HepG2 (cell line): ENCODE measurements at regions not wholly inside any gene's neighbourhood (a gene's known extent, or its start where the extent isn't known, plus 50 kb on each side); places are given as distances from the start of the nearest gene placed in this dataset.
A peak's percentile ranks its signal among the peaks of the same experiment; 100 is the strongest.

Experiments used
- ATAC-seq: fragments of 200-7000 bp; cut with Tn5 transposase; 3 replicates; pipeline ENCODE4 v1.9.1; 2020; ENCODE audit warnings: mild to moderate bottlenecking, moderate library complexity
- BruUV-seq: library from RNA; stranded (reverse); fragments of 400-500 nt; replicated peaks from 2 replicates; lab custom pipeline; 2021; lab: Mats Ljungman, UMichigan
- CTCF ChIA-PET: fragments of 300-600 bp; formaldehyde crosslinking; extraction: SDS; loops from one replicate; lab custom pipeline; 2021; ENCODE audit warnings: low total read pairs, inconsistent platforms, low intra/inter-chr PET ratio; lab: Yijun Ruan, JAX
- POLR2A ChIA-PET: fragments of 350-600 bp; sonication (Branson Sonifier 250); formaldehyde crosslinking; loops from one replicate; lab custom pipeline; 2020; ENCODE audit warnings: antibody characterized with exemption, inconsistent platforms; lab: Yijun Ruan, JAX
- DNase-seq: peaks from one replicate; pipeline ENCODE4 v3.0.0-alpha.2; 2015; ENCODE audit warnings: low spot score
- FAIRE-seq: peaks from 3 replicates; lab custom pipeline; 2011; peaks lifted over from hg19 to GRCh38; lab: Jason Lieb, UNC
- H2AFZ ChIP-seq: one replicate; pipeline ENCODE4 v1.6.1; 2011; ENCODE audit warnings: low read length, inconsistent platforms
- H3K27ac ChIP-seq: fragments of 300-600 bp; 3 replicates; pipeline ENCODE4 v1.8.0; 2011; ENCODE audit warnings: mixed run types, mild to moderate bottlenecking, mixed read lengths, low read length, inconsistent platforms; ENCODE audit not compliant: insufficient read depth; ENCODE audit errors: extremely low read length
- H3K27me3 ChIP-seq, 2 experiments: fragments of 200-600 bp in 1 of 2; 2 replicates in 1 of 2; 3 replicates in 1 of 2; pipeline versions ENCODE4 v1.6.0 to v1.8.0; 2011; ENCODE audit warnings: low read length in 2 of 2, mild to moderate bottlenecking in 2 of 2, moderate library complexity in 2 of 2, inconsistent platforms in 1 of 2; ENCODE audit not compliant: insufficient read depth in 2 of 2, control insufficient read depth in 1 of 2
- H3K36me3 ChIP-seq, 2 experiments: fragments of 200-600 bp in 1 of 2; replicated peaks in 1 of 2; 2 replicates in 1 of 2; 3 replicates in 1 of 2; pipeline versions ENCODE4 v1.5.1 to v1.8.0; 2011; ENCODE audit warnings: low read length in 2 of 2, inconsistent platforms in 1 of 2; ENCODE audit not compliant: insufficient read depth in 2 of 2, control insufficient read depth in 1 of 2
- H3K4me1 ChIP-seq: 2 replicates; pipeline ENCODE4 v1.5.1; 2012; ENCODE audit warnings: low read length, inconsistent platforms; ENCODE audit not compliant: insufficient read depth
- H3K4me2 ChIP-seq: 2 replicates; pipeline ENCODE4 v1.6.0; 2011; ENCODE audit warnings: low read depth, low read length, inconsistent platforms
- H3K4me3 ChIP-seq, 3 experiments: fragments of 200-600 bp in 1 of 3; sonication (generic), shearing (Covaris generic) in 1 of 3; replicated peaks in 1 of 3; 2 replicates each; pipeline ENCODE4 v1.5.1; 2011 to 2016; ENCODE audit warnings: low read length in 3 of 3, inconsistent platforms in 2 of 3, low read depth in 2 of 3, mild to moderate bottlenecking in 2 of 3, control low read depth in 1 of 3, mixed read lengths in 1 of 3; ENCODE audit not compliant: insufficient read depth in 1 of 3
- H3K79me2 ChIP-seq: one replicate; pipeline ENCODE4 v1.6.1; 2011; ENCODE audit warnings: low read length, inconsistent platforms; ENCODE audit not compliant: insufficient read depth
- H3K9ac ChIP-seq: 2 replicates; pipeline ENCODE4 v1.6.0; 2011; ENCODE audit warnings: mild to moderate bottlenecking, low read depth, low read length, inconsistent platforms; ENCODE audit not compliant: insufficient read depth
- H3K9me3 ChIP-seq: 2 replicates; pipeline ENCODE4 v1.5.1; 2012; ENCODE audit warnings: mild to moderate bottlenecking, low read length
- H4K20me1 ChIP-seq: 2 replicates; pipeline ENCODE4 v1.6.0; 2011; ENCODE audit warnings: inconsistent platforms, mild to moderate bottlenecking, low read length, moderate library complexity; ENCODE audit not compliant: insufficient read depth
- ASH2L ChIP-seq: fragments of 300-600, 200-600 bp; sonication (generic); IDR thresholded peaks from 2 replicates; pipeline ENCODE4 v1.7.0; 2017; ENCODE audit warnings: low read depth, mild to moderate bottlenecking, moderate library complexity, mixed read lengths, low read length; ENCODE audit not compliant: insufficient read length
- BCL3 ChIP-seq: sonication (generic); formaldehyde crosslinking; IDR thresholded peaks from 2 replicates; pipeline ENCODE4 v1.5.1; 2020; ENCODE audit warnings: mild to moderate bottlenecking, missing genetic modification reagents, moderate library complexity
- BRF2 ChIP-seq: sonication (generic); formaldehyde crosslinking; IDR thresholded peaks from 2 replicates; pipeline ENCODE4 v1.8.1; 2022; ENCODE audit warnings: mild to moderate bottlenecking, missing genetic modification reagents
- CBX5 ChIP-seq: sonication (generic); formaldehyde crosslinking; IDR thresholded peaks from 2 replicates; pipeline ENCODE4 v1.4.0; 2020; ENCODE audit warnings: missing genetic modification reagents, borderline replicate concordance
- ERF ChIP-seq: IDR thresholded peaks from 2 replicates; pipeline ENCODE4 v1.6.1; 2018; ENCODE audit warnings: missing biosample characterization, missing genetic modification reagents
- HNRNPH1 ChIP-seq: fragments of 200-400 bp; formaldehyde crosslinking; optimal IDR thresholded peaks from 2 replicates; pipeline ENCODE3; 2017; ENCODE audit warnings: mild to moderate bottlenecking, low read depth, low read length
- HOXA5 ChIP-seq: sonication (generic); formaldehyde crosslinking; IDR thresholded peaks from 2 replicates; pipeline ENCODE4 v1.4.0; 2020; ENCODE audit warnings: missing genetic modification reagents
- IRF9 ChIP-seq: sonication (generic); formaldehyde crosslinking; IDR thresholded peaks from 2 replicates; pipeline ENCODE4 v1.8.0; 2022; ENCODE audit warnings: missing genetic modification reagents, mild to moderate bottlenecking, borderline replicate concordance
- KDM6A ChIP-seq: IDR thresholded peaks from 2 replicates; pipeline ENCODE4 v1.6.1; 2016; ENCODE audit warnings: low read depth
- MAFF ChIP-seq: IDR thresholded peaks from 2 replicates; pipeline ENCODE4 v1.6.1; 2011; ENCODE audit warnings: low read depth, low read length, improper control_type of control experiment
- MAFK ChIP-seq, 2 experiments: IDR thresholded peaks in 1 of 2; conservative IDR thresholded peaks in 1 of 2; 2 replicates each; pipeline ENCODE4 v1.6.1; 2011; ENCODE audit warnings: improper control_type of control experiment in 2 of 2, low read length in 2 of 2
- SCMH1 ChIP-seq: sonication (generic); formaldehyde crosslinking; IDR thresholded peaks from 2 replicates; pipeline ENCODE4 v1.9.0; 2021; ENCODE audit warnings: missing genetic modification reagents, mild to moderate bottlenecking, borderline replicate concordance
- WIZ ChIP-seq: sonication (generic); formaldehyde crosslinking; IDR thresholded peaks from 2 replicates; pipeline ENCODE4 v1.5.1; 2020; ENCODE audit warnings: mild to moderate bottlenecking, missing genetic modification reagents
- ZFP37 ChIP-seq: sonication (generic); formaldehyde crosslinking; IDR thresholded peaks from 2 replicates; pipeline ENCODE4 v1.4.0; 2020; ENCODE audit warnings: missing genetic modification reagents, borderline replicate concordance
- ZNF33B ChIP-seq: sonication (generic); formaldehyde crosslinking; IDR thresholded peaks from 2 replicates; pipeline ENCODE4 v1.5.1; 2020; ENCODE audit warnings: mild to moderate bottlenecking, missing genetic modification reagents
- ZNF556 ChIP-seq: sonication (generic); formaldehyde crosslinking; IDR thresholded peaks from 2 replicates; pipeline ENCODE4 v1.4.0; 2020; ENCODE audit warnings: mild to moderate bottlenecking, missing genetic modification reagents, borderline replicate concordance
- WGBS: methylation state at CpG from one replicate; pipeline ENCODE4 v1.1.6; 2017; ENCODE audit warnings: low lambda C conversion rate; 5-methylcytosine and 5-hydroxymethylcytosine counted together
- in situ Hi-C: cut with HindIII; loops from 2 replicates; pipeline ENCODE4 v1.10.0; 2017; ENCODE audit warnings: low pct_unique_long_range_greater_than_20kb; ENCODE audit not compliant: extremely low pct_ligation_motif_present
- intact Hi-C: fragments of 100-400 bp; cut with micrococcal nuclease; formaldehyde crosslinking; loops from one replicate; pipeline ENCODE4 v1.10.0; 2022; ENCODE audit not compliant: unreplicated experiment

GRCh38 chr3:8011902-8012301 lies 489.7 kb upstream of the LMCD1 start:
- H3K4me3 ChIP-seq = no peak overlapping the region
- CTCF ChIA-PET = no interaction called here
- BruUV-seq = no TSS peak
- no peaks in the 10 kb centered on the region for H3K4me1 ChIP-seq
- H3K79me2 ChIP-seq = no peaks in the 10 kb centered on the region
- 75% methylated on average over 3 of the region's 3 CpGs for WGBS
- no peaks in the 10 kb centered on the region for H4K20me1 ChIP-seq
- ATAC-seq (no peak), DNase-seq (no peak), FAIRE-seq (no peak)
- H3K4me2 ChIP-seq = no peak overlapping the region
- peak; percentile 52 for TF ChIP-seq MAFF
- TF ChIP-seq SCMH1 (CRISPR knock-in tag) = no peak
- no peak for TF ChIP-seq HNRNPH1
- TF ChIP-seq ZNF556 (CRISPR knock-in tag) = no peak
- TF ChIP-seq MAFK (conservative IDR thresholded peaks at IDR 0.05 in 1 of 2, IDR thresholded peaks at IDR 0.05 in 1 of 2; ENCODE audit: low read length in 2 of 2) = peak; percentile 31 to 73; a peak in 3 of 4 replicates
- no peak for TF ChIP-seq HOXA5 (CRISPR knock-in tag)
- no peak for TF ChIP-seq ZFP37 (CRISPR knock-in tag)
- no peak overlapping the region for H2AFZ ChIP-seq
- no peaks in the 10 kb centered on the region for H3K27me3 ChIP-seq
- no peak overlapping the region for H3K9ac ChIP-seq
- POLR2A ChIA-PET = no interaction called here
- in situ Hi-C loops = no loop called here
- H3K36me3 ChIP-seq = no peaks in the 10 kb centered on the region
- intact Hi-C loops = no loop called here
- no peak overlapping the region for H3K27ac ChIP-seq
- no peaks in the 10 kb centered on the region for H3K9me3 ChIP-seq

GRCh38 chr3:8020047-8020841 lies 481.4 kb upstream of the LMCD1 start:
- no peak overlapping the region for H3K4me3 ChIP-seq
- H3K9ac ChIP-seq = no peak overlapping the region
- H3K4me1 ChIP-seq = no peaks in the 10 kb centered on the region
- no peaks in the 10 kb centered on the region for H3K36me3 ChIP-seq
- ATAC-seq = 0 out of 3 replicates have a peak, but pooled peaks have one; percentile 31
- FAIRE-seq = no peak
- DNase-seq = no peak
- no peak overlapping the region for H2AFZ ChIP-seq
- BruUV-seq = no TSS peak
- no peaks in the 10 kb centered on the region for H3K27me3 ChIP-seq
- WGBS = 2% methylated on average over 6 of the region's 7 CpGs
- H3K27ac ChIP-seq = no peak overlapping the region
- POLR2A ChIA-PET = no interaction called here
- in situ Hi-C loops = no loop called here
- no peaks in the 10 kb centered on the region for H4K20me1 ChIP-seq
- CTCF ChIA-PET = no interaction called here
- H3K9me3 ChIP-seq = no peaks in the 10 kb centered on the region; the same call in 1 of the 2 replicates
- no peak overlapping the region for H3K4me2 ChIP-seq
- no peaks in the 10 kb centered on the region for H3K79me2 ChIP-seq
- intact Hi-C loops = no loop called here
- no peak for TF ChIP-seq ASH2L
- TF ChIP-seq CBX5 = no peak
- no peak for TF ChIP-seq IRF9
- no peak for TF ChIP-seq KDM6A
- no peak for TF ChIP-seq ERF (CRISPR knock-in tag)
- no peak for TF ChIP-seq BRF2
- TF ChIP-seq WIZ (CRISPR knock-in tag) = no peak
- TF ChIP-seq ZNF33B (CRISPR knock-in tag) = no peak
- no peak for TF ChIP-seq BCL3 (CRISPR knock-in tag)
